Mesothelial cell of epicardium (in vitro differentiated cells): ENCODE measurements at regions not wholly inside any gene's neighbourhood (a gene's known extent, or its start where the extent isn't known, plus 50 kb on each side); places are given as distances from the start of the nearest gene placed in this dataset.

ENCODE experiments used
- DNase-seq, 2 experiments: peaks; one replicate each; pipeline ENCODE4 v3.0.0; 2021; ENCODE audit warnings: low spot score in 2 of 2; ENCODE audit not compliant: unreplicated experiment in 2 of 2
- H3K27ac Mint-ChIP-seq: 2 replicates; pipeline ENCODE4 v1.8.0; 2021; ENCODE audit warnings: mixed read lengths
- H3K27me3 Mint-ChIP-seq: 2 replicates; pipeline ENCODE4 v1.8.0; 2021; ENCODE audit warnings: low read depth, mixed read lengths
- H3K36me3 Mint-ChIP-seq: 2 replicates; pipeline ENCODE4 v1.8.0; 2021; ENCODE audit warnings: mixed read lengths
- H3K4me1 Mint-ChIP-seq: 2 replicates; pipeline ENCODE4 v1.8.0; 2021; ENCODE audit warnings: mixed read lengths
- H3K4me3 Mint-ChIP-seq: 2 replicates; pipeline ENCODE4 v1.8.0; 2021; ENCODE audit warnings: mild to moderate bottlenecking, moderate library complexity, mixed read lengths
- H3K9me3 Mint-ChIP-seq: 2 replicates; pipeline ENCODE4 v1.8.0; 2021; ENCODE audit warnings: mixed read lengths
- CTCF ChIP-seq: fragments of 200-600 bp; sonication (generic); IDR thresholded peaks from one replicate; pipeline ENCODE4 v1.5.0; 2021; ENCODE audit warnings: antibody characterized with exemption; ENCODE audit not compliant: unreplicated experiment

DNA sequence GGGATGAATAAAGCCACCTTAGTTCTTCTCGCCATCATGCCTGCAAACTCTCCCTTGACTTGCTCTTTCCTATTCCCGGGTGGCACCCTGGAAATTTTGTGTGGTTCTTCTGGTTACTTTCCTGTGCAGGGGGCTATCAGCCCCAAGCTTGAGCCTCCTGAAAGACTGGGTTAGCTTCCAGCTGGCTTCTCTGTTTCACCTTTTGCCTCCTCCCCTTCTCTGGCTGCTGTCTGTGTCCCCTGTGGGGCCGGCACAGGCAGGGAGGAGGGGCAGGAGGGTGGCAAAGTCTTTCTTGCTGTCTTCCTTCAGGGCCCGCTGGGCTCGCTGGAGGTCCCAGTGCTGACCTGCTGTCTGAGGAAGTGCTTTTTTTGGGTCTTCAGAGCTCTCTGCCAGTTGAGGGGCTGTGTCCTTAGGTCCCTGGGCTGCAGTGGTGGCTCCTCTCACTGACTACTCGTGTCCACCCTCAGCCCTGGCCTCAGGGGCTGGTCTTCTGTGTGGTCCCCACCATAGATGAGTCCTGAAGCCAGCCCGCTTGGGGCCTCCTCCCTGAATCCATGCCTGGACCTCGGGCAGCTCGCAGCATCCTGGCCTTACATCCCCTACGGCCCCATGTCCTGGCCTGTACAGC is 196.5 kb downstream of the KLF13 start:
- DNase-seq, result no peak
- Mint-ChIP-seq H3K27me3 (peaks cover 6% of the 10 kb centered on the region), H3K9me3 (peaks cover 11% of the 10 kb centered on the region), H3K4me3 (no peak overlapping the region), H3K27ac (no peak overlapping the region), H3K36me3 (no peaks in the 10 kb centered on the region), H3K4me1 (no peaks in the 10 kb centered on the region)
- no peak for TF ChIP-seq CTCF

- TF ChIP-seq CTCF, result no peak
- no peak for DNase-seq
- H3K36me3 Mint-ChIP-seq, result no peaks in the 10 kb centered on the region
These were observed 197.0 kb downstream of the KLF13 start for GRCh38 chr15:31523655-31524049.

DNA sequence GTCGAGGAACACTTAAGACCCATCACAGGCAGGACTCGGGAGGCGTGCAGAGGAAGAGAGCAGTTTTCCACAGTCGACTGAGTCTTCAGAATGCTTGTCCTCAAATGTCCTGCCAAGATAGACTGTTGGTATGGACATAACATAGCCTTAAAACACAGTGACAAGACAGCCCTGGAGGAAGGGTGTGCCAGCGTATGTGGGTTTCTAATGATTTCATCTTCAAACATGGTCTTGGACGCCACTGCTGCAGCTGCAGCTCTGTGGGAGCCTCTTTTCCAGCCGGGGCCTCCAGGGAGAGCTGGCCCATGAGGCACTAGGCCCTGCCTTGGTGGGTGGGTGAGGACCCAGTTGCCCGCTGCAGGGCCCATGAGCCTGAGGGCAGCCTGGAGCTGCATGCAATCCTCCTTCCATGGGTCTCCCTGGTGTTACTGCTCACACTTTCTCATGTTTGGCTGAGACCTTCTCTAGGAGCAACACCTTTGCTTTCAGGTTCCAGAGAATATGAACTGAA is 198.6 kb downstream of the KLF13 start:
- H3K27me3 Mint-ChIP-seq, result peaks cover 8% of the 10 kb centered on the region
- no peaks in the 10 kb centered on the region for H3K36me3 Mint-ChIP-seq
- no peak overlapping the region for H3K4me3 Mint-ChIP-seq
- no peak overlapping the region for H3K27ac Mint-ChIP-seq
- H3K9me3 Mint-ChIP-seq, result peaks cover under 1% of the 10 kb centered on the region
- no peak for DNase-seq
- H3K4me1 Mint-ChIP-seq, result no peaks in the 10 kb centered on the region
- TF ChIP-seq CTCF, result no peak

More at GRCh38 chr15:31523655-31524049, 197.0 kb downstream of the KLF13 start:
- Mint-ChIP-seq H3K4me1 (no peaks in the 10 kb centered on the region), H3K27me3 (peaks cover 8% of the 10 kb centered on the region), H3K9me3 (peaks cover 11% of the 10 kb centered on the region), H3K4me3 (no peak overlapping the region), H3K27ac (no peak overlapping the region)

GRCh38 chr15:31525988-31526665 is 199.5 kb downstream of the KLF13 start:
- no peak overlapping the region for H3K27ac Mint-ChIP-seq
- H3K27me3 Mint-ChIP-seq, result peaks cover 8% of the 10 kb centered on the region
- H3K4me1 Mint-ChIP-seq, result no peaks in the 10 kb centered on the region

DNA sequence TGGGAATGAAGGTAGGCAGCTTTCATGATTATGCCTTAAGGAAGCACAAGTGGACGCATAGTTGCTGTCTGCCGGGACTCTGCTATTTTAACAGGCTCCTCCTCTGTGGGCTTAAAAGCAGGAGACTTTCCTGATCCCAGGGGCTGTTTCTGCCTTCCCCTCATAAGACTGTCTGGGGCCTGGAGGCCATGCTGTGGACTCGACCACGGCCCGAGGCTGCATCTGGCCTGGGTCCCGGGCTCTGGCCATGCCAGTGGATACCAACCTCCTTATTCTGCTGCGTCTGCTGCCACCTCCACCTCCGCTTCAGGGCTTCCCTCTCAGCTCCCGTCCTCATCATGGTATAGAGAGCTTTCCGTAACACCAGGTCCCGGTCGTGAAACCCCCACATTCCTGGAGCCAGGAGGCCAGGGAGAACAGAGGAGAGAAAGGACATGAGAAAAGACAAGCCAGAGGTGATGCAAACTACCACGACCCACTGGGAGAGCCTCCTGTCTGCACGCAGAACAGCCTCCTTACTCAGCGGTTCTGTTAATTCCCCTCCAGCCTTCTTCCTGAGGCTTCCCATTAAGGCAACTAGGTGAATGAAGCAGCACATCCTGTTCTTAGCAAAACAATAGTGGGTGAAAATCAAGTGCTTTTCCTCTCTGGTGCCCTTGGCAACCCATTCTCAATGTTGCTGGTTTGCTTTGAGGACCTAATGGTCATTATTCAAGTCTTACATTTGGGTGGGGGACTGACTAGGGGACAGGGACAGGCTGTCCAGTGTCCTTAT is 200.5 kb downstream of the KLF13 start:
- Mint-ChIP-seq H3K27ac (no peak overlapping the region), H3K36me3 (no peaks in the 10 kb centered on the region), H3K9me3 (peaks cover 2% of the 10 kb centered on the region), H3K4me1 (no peaks in the 10 kb centered on the region), H3K27me3 (peaks cover 8% of the 10 kb centered on the region), H3K4me3 (no peak overlapping the region)
- DNase-seq, result no peak
- TF ChIP-seq CTCF, result no peak

More at GRCh38 chr15:31525988-31526665, 199.5 kb downstream of the KLF13 start:
- no peak for DNase-seq
- no peak overlapping the region for H3K4me3 Mint-ChIP-seq
- no peaks in the 10 kb centered on the region for H3K36me3 Mint-ChIP-seq
- no peak for TF ChIP-seq CTCF
- no peaks in the 10 kb centered on the region for H3K9me3 Mint-ChIP-seq
